Epithelial cell of prostate (primary cell): ENCODE measurements at regions not wholly inside any gene's neighbourhood (a gene's known extent, or its start where the extent isn't known, plus 50 kb on each side); places are given as distances from the start of the nearest gene placed in this dataset.
"Not testable (repeated sequence)": the region's sequence is repeated elsewhere in the genome, so short reads cannot be mapped to it uniquely, and the experiment has no call there.

Source experiments
- DNase-seq: peaks from one replicate; pipeline ENCODE4 v3.0.0-alpha.2; 2011; ENCODE audit warnings: low read depth, low spot score
- H3K27ac ChIP-seq: fragments of 450-650 bp; 2 replicates; pipeline ENCODE4 v1.5.1; 2017; ENCODE audit warnings: mild to moderate bottlenecking

DNA sequence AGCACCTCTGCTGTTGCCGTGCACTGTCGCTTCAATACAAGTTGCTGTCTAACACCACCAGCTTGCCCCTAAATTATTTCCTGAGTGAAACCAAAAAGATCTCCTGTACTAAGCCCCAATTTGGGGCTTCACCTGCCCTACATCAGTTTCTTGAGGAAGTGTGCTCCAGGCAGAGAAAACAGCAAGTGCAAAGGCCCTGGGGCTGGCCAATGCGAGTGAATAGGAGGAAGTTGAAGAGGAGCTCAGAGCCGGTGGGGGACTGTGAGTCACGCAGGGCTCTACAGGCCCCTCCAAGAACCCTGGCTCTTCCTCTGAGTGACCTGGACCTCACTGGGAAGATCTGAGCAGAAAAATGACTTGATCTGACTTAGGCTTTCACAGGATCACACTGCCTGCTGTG is 117.2 kb downstream of the IPO8 start:
- no peak for DNase-seq
- no peak overlapping the region for H3K27ac ChIP-seq

DNA sequence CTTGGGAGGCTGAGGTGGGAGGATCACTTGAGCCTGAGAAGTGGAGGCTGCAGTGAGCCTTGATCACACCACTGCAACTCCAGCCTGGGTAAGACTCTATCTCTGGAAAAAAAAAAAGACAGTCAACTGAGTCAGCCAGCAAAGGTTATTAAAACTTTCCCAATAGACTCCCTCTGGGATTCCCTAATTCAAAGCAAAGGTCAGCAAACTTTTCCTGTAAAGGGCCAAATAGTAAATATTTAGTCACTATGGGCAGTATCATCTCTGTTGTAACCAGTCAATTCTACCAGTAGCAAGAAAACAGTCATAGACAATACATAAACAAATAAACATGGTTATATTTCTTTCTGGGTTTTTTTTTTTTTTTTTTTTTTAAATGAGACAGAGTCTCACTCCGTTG is 122.5 kb downstream of the IPO8 start:
- DNase-seq: no peak
- H3K27ac ChIP-seq: no peak overlapping the region

DNA sequence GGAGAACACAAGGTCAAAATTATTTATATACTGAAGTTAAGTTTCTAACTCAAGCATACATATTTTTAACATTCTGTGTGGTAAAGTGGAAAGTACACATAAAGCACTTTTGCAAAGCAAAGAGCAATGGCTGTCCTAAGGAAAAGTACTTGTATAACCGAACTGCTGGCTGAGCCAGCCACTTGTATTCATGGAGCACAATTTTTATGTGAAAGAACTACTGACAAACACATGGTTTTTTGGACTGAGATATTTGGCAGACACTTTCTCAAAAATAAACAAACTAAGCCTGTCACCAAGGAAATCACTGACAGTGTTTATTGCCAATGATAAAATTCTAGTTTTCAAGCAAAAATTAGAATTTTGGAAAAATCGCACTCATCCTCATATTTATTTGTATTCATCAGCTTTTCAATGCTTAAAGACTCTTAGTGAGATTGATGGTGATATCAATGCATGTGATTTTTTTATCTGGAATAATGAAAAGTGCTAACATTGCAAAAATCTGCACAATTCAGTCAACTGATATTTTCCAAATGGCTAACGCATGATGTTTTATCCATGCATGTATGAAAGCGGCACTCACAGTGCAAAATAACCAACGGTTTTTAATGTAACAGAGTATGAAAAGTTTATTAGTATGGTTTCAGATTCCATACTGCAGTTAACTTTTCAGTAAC is 125.3 kb downstream of the IPO8 start:
- no peak for DNase-seq
- no peak overlapping the region for H3K27ac ChIP-seq

DNA sequence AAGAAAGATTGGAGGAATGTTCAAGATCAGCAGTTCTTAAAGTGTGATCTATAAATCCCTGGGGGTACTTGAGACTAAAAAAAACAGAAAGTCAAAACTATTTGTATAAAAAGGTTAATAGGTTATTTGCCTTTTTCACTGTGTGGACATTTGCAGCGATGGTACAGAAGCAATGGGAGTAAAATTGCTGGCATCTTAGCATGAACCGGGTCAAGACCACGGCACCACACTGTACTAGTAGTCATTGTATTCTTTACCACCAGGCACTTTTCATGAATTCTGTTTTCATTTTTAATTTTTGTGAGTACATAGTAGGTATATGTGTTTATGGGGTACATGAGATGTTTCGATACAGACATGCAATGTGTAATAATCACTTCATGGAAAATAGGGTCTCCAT is 126.2 kb downstream of the IPO8 start:
- H3K27ac ChIP-seq: no peak overlapping the region
- no peak for DNase-seq

DNA sequence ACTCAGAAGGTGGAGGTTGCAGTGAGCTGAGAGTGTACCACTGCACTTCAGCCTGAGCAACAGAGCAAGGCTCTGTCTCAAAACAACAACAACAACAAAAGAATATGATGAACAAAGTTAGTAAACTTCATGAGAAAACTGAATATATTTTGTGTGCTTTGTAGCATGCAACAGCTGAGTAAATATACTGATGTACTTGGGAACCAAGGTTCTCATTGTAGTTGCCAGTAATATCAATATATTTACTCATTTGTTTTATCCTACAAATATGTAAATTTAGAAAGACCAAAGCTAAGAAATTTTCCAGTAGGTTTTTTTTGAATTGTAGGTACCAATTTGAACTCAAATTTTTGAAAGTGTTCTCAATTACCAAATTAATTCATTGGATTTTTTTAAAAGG is 127.2 kb downstream of the IPO8 start:
- no peak for DNase-seq
- no peak overlapping the region for H3K27ac ChIP-seq

DNA sequence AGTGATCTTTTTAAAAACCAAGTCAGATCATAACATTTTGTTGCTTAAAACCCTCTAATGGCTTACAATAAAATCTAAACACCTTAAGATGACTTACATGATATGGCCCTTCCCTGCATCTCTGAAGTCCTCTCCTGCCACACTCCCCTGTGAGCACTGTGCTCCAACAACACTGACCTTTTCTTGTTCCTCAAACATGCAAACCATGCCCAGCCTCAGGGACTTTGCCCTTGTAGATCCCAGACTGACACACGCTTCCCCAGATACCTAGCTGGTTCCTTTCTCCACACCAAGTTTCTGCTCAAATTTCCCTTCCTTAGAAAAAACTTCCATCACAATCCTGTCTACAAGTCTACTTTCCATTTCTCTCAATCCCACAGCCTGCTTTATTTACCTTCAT is 128.6 kb downstream of the IPO8 start:
- DNase-seq: no peak
- no peak overlapping the region for H3K27ac ChIP-seq

DNA sequence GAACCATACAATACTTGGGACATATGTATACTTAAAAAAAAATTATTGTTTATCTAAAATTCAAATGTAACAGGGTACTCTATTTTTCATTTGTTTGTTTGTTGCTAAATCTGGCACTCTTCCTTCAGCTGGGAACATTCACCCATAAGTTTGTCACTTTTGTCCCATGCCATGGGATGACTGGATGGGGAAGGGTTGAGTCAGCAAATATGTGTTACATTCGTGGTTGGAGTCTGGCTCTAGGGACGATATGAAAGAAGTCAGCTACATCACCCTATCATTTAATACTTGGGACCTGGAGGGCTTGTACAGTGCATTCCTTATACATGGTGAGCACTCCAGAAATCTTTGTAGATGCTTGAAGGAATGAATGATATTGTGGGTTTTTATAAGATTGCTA is 131.3 kb downstream of the IPO8 start:
- no peak for DNase-seq
- H3K27ac ChIP-seq: no peak overlapping the region

DNA sequence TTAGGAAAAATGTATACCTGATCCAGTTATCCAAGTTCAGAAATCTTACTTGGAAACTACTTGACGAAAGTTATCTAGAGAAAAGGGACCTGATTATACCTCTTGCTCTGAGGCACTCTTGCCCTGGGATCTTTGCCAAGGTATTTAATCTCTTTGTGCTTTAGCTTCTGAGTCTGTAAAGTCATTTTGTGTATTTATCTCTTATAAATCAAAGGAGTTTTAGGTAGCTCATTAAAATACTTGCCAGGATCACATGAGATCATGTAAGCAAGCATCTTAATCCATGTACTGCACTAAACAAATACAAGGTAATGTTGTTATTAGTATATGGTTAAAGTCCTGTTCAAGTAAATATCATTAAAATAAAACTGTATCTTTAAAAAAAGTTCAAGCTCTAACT is 147.5 kb downstream of the IPO8 start:
- DNase-seq: no peak
- no peak overlapping the region for H3K27ac ChIP-seq

DNA sequence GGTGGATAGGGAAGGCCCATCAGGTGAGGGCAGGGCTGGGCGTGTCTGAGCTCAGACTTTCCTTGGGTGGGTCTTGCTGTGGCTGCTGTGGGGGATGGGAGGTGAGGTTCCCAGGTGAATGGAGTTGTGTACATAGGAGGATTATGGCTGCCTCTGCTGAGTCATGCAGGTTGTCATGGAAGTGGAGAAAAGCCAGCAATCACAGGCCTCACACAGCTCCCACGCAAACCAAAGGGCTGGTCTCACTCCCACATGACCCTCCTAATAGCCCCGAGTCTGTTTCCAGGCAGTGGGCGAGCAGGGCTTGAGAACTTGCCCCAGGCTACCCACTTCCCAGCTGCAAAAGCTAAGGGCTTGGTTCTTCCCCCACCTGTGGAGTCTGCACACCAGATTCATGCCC is 149.5 kb downstream of the IPO8 start:
- no peak for DNase-seq
- no peak overlapping the region for H3K27ac ChIP-seq

DNA sequence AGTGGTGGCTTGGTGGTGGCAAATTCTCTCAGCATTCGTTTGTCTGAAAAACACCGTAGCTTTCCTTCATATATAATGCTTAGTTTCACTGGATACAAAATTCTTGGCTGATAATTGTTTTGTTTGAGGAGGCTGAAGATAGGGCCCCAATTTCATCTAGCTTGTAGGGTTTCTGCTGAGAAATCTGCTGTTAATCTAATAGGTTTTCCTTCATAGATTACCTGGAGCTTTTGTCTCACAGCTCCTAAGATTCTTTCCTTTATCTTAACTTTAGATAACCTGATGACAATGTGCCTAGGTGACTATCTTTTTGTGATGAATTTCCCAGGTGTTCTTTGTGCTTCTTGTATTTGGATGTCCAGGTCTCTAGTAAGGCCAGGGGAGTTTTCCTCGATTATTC is 151.0 kb downstream of the IPO8 start:
- not testable (repeated sequence) for DNase-seq, H3K27ac ChIP-seq

DNA sequence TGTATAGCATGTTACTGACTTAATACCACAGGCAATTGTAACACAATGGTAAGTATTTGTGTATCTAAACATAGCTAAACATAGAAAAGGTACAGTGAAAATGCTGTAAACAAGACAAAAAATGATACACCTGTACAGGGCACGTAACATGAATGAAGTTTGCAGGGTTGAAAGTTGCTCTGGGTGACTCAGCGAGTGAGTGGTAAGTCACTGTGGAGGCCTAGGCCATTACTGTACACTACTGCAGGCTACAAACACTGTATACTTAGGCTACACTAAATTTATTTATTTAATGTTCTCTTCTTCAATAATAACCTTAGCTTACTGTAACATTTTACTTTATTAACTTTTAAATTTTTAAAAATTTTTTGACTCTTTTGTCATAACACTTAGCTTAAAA is 158.4 kb downstream of the IPO8 start:
- no peak for DNase-seq
- no peak overlapping the region for H3K27ac ChIP-seq

DNA sequence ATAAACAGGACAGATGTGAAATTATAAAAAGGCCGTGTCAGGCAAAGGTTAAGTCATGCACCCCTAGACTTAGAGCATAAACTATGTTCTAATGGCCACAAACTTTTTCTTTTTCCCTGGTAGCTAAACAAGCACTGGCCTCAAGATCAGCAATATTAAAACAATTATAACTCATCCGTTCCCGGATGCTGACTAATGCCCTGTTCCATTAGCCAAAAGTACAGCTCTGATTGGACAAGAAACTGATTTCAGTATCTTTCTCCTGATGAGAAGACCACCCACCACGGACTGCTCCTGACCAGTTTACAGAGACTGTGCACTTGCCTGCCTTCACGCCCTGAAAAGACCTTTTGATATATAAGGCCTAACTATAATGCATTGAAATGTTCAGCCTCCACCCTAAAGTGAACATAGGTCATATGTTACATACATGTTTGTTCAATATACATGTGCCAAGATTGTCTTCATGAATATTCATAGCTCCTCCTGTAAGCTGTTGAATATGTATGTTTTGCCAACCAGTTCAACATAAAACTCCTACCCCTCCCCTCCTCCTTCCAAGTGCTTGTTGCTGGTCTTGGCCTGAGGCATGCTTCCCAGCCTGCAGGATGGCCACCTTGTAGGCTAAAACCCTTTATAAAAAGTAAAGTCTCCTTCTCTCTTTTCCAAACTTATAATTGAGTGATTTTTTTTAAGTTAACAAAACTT is 162.0 kb downstream of the IPO8 start:
- H3K27ac ChIP-seq: no peak overlapping the region

DNA sequence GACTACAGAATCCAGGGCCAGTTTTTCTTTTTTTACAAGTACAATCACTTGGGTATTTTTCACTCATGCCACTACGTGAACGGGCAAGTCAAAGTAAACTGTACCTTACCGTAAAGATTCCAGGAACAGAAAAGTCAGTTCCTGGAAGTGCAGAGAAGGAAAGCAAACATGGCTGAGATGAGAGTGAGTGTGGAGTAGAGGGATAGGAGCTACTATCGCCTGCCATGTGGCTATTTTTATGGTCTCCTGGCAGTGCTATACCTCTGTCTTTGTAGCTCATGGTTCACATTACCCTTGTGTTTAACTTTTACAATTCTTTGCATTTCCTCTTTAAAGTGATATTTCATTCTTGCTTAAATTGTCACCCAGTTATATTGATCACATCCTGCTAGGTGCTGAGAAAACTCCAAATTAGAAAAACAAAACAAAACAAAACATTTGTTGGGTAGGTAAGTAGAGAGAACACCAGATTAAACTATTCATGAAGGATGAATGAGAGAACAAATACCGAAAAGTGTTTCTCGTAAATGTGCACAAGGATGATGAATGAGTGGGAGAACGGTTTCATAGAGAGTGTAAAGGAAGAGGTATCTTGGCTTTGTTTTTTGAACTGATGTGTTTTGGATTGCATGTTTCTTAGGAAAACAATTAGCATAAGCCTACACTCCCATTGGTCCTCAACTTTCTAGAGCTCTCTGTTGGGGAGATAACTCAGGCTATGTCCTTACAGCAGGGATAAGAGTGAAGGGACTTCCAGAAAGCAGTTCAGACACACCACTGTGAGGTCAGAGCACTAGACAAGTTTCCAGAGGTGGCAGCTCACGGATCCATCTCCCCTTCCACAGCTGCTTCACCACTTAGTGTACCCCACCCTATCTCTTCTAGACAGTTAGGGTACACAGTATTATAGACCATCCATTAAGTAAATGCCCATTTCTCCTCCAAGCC is 163.7 kb downstream of the IPO8 start:
- no peak for DNase-seq
- no peak overlapping the region for H3K27ac ChIP-seq

More for the DNA sequence above, 162.0 kb downstream of the IPO8 start:
- DNase-seq: no peak

DNA sequence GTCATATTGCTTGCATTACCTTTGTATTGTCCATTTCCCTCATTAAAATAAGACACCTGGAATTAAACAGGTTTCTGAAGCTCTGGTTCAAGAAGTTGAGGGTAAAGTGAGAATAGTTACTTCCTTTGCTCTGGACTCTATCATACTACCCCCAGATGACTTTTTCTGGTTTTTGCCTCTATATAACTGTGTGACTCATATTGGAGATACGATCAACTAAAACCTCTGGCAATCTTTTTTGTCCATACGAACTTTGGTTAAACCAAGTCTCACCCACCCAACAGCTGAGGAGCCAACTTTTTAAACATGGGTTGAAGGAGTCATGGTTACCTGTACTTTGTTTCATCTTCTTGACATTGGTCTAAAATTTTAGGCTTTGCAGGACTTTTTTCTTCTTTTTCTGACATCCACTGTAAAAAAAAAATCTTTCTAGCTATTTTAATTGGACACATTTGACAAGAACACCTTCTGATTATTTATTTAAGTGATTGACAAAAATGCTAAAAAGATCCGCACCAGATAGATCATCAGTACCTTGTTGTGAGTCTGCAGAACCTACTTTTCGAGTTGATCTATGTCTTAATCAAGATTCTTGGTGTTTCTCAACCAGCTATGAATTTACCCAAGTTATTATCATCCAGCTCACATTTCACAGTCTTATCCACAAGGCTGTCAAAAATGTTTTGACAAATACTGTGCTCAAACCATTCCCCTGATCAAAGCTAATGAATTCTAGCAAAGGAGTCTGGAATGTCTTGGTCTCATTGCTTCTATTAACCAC is 166.0 kb downstream of the IPO8 start:
- H3K27ac ChIP-seq: no peak overlapping the region
- DNase-seq: no peak

DNA sequence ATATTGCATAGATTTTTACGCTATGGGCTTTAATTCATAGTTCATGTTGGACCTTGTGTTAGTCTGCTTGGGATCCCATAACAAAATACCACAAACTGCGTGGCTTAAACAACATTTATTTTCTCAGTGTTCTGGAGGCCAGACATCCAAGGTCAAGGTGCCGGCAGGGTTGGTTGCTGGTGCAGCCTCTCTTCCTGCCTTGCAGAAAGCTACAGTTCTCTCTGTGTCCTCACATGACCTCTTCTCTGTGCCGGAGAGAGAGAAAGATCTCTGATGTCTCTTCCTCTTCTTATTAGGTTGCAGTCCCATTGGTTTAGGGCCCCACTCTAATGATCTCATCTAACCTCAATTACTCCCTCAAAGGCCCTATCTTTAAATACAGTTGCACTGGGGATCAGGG is 170.5 kb downstream of the IPO8 start:
- no peak for DNase-seq
- H3K27ac ChIP-seq: no peak overlapping the region

DNA sequence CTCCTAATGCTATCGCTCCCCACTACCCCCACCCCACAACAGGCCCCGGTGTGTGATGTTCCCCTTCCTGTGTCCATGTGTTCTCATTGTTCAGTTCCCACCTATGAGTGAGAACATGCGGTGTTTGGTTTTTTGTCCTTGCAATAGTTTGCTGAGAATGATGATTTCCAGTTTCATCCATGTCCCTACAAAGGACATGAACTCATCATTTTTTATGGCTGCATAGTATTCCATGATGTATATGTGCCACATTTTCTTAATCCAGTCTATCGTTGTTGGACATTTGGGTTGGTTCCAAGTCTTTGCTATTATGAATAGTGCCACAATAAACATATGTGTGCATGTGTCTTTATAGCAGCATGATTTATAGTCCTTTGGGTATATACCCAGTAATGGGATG is 175.4 kb downstream of the IPO8 start:
- not testable (repeated sequence) for DNase-seq, H3K27ac ChIP-seq

DNA sequence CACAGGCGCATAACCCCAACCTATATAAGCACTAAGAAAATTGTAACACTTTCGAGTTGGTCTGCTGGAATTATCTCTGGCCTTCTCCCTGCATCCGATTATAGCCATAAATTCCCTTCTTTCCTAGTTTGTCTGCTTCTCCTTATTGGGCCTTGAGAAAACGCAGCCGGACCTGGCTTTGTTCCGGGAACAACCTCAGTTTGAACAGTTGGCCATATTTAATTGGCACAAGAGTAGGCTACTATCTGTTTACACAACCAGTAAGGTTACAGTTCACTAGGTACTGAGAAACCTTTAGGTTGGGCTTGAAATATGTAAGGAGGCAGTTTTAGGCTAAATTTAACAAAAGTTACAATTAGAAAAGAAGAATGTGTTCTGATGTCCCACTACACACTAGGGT is 176.1 kb downstream of the IPO8 start:
- DNase-seq: no peak
- no peak overlapping the region for H3K27ac ChIP-seq

DNA sequence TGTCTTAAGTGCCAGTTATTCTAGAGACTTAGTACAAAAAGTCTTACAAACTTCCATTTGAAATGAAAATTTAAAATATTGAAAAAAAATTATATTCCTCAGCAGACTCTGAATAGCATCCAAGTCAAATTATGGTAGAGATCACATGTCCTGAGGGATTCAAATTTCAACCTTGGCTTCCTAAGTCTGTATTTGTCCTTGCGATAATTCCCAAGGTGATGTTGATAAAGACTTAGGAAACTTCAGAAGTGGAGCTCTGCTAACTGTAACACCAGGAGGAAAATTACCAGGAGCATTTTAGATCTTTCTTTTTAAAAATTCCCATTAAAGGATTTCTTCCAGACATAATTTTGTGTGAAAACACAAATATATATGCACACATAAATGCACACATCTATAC is 178.3 kb downstream of the IPO8 start:
- no peak overlapping the region for H3K27ac ChIP-seq
- DNase-seq: no peak

DNA sequence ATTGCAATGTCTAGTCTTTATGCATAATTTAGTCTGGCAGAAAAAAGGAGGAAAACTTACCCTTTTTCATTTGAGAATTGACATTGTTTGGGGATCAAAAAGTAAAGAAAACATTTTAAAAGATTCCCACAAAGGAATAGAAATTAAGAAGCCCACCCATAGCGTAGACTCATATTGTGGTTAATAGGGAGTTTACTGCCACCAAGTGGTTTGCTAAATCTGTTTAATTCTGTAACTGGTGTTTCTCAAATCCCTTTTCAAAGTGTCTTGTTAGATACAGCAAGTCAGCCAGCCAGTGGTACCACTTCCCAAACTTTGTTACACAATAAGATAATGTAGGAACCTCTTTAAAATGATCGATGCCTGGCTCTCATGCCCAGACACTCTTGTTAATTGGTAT is 180.3 kb downstream of the IPO8 start:
- H3K27ac ChIP-seq: no peak overlapping the region
- no peak for DNase-seq

DNA sequence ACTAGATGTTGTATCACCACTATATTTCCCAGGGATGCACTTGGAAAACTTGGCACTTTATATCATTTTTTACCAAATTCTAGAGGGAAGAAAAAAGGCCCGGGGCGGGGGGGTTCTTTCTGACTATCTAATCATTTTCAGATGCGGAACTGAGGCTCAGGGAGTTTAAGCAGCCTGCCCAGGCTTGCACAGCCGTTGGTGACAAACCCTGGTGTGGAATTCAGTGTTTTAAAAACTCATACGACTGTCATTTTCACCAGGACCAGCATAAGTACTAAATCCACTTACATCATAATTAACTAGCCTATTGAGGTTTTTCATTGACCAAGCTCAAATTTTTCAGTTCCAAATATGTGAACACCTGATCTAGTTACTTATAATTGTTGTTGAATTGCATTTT is 181.0 kb downstream of the IPO8 start:
- H3K27ac ChIP-seq: no peak overlapping the region
- DNase-seq: no peak
